ENCODE measurements at regions not wholly inside any gene's neighbourhood (a gene's known extent, or its start where the extent isn't known, plus 50 kb on each side); places are given as distances from the start of the nearest gene placed in this dataset.

GRCh38 chr2:807300-807699 lies 130.1 kb upstream of the TMEM18 start:
- no peak for TF ChIP-seq CTCF (IDR thresholded peaks at IDR 0.05)
- TF ChIP-seq POLR2A (IDR thresholded peaks at IDR 0.05): no peak
- TF ChIP-seq EP300 (IDR thresholded peaks at IDR 0.05): no peak
